NT2/D1 (cell line): ENCODE measurements at regions not wholly inside any gene's neighbourhood (a gene's known extent, or its start where the extent isn't known, plus 50 kb on each side); places are given as distances from the start of the nearest gene placed in this dataset.

Experiments used
- SUZ12 ChIP-seq: IDR thresholded peaks from 2 replicates; pipeline ENCODE4 v1.6.1; 2011; ENCODE audit not compliant: insufficient read length, insufficient read depth; ENCODE audit errors: extremely low read depth
- YY1 ChIP-seq: IDR thresholded peaks from 2 replicates; pipeline ENCODE4 v1.6.1; 2011; ENCODE audit not compliant: insufficient read length, insufficient read depth
- ZNF274 ChIP-seq: IDR thresholded peaks from 2 replicates; pipeline ENCODE4 v1.6.1; 2011; ENCODE audit warnings: mild to moderate bottlenecking, low read depth, low read length

GRCh38 chr14:43937001-43937400, 570.1 kb downstream of the FSCB start:
- TF ChIP-seq SUZ12 (no peak), YY1 (no peak), ZNF274 (no peak)
